ENCODE measurements at regions not wholly inside any gene's neighbourhood (a gene's known extent, or its start where the extent isn't known, plus 50 kb on each side); places are given as distances from the start of the nearest gene placed in this dataset.

DNA sequence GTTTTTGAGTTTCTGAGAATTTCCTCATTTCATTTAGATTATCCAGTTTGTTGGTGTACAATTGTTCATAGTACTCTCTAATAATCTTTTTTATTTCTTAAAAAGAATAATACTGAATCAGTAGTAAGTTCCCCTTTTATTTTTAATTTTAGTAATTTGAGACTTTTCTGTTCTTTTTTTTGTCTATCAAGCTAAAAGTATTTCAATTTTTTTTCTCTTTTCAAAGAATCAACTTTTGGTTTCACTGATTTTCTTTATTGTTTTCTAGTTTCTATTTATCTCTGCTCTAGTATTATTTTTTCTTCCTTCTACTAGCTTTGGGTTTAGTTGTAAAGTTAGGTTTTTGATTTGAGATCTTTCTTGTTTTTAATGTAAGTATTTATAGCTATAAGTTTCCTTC lies 60.6 kb upstream of the ARL15 start:
- Histone ChIP-seq H3K9me3 (ENCODE audit: control insufficient read depth, insufficient read depth, low read length) (peaks cover 3% of the 10 kb centered on the region; the same call in 1 of the 2 replicates), H3K27me3 (ENCODE audit: control insufficient read depth, insufficient read depth, low read length) (peaks cover 7% of the 10 kb centered on the region), H3K4me3 (ENCODE audit: low read depth, low read length) (no peak overlapping the region), H3K27ac (ENCODE audit: low read depth, low read length) (no peak overlapping the region)
- DNase-seq (ENCODE audit: low read depth, low spot score), result no peak
- CTCF ChIA-PET, result no interaction called here
- POLR2A ChIA-PET, result no interaction called here
- TF ChIP-seq, protein P1, sequence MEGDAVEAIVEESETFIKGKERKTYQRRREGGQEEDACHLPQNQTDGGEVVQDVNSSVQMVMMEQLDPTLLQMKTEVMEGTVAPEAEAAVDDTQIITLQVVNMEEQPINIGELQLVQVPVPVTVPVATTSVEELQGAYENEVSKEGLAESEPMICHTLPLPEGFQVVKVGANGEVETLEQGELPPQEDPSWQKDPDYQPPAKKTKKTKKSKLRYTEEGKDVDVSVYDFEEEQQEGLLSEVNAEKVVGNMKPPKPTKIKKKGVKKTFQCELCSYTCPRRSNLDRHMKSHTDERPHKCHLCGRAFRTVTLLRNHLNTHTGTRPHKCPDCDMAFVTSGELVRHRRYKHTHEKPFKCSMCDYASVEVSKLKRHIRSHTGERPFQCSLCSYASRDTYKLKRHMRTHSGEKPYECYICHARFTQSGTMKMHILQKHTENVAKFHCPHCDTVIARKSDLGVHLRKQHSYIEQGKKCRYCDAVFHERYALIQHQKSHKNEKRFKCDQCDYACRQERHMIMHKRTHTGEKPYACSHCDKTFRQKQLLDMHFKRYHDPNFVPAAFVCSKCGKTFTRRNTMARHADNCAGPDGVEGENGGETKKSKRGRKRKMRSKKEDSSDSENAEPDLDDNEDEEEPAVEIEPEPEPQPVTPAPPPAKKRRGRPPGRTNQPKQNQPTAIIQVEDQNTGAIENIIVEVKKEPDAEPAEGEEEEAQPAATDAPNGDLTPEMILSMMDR (IDR thresholded peaks at IDR 0.05; ENCODE audit: low read depth, low read length), result no peak

DNA sequence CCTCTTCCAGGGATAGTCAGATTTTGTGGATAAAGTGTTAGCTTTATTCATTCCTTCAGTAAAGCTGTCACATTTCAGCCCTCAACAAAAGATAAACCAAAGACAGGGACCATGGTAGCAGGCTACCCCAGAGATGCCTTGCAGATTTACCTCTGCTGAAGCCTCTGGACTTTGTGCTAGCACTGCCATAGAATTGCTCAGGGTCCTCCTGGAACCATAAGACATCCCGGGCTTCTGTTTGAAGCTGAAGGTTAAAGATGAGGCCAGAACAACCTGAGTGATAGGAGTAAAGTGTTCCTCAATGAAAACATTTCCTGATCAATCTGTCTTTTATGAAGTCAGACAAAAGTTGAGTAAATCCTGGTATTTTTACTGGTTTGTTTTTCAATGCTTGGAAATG lies 57.5 kb upstream of the ARL15 start:
- Histone ChIP-seq H3K4me3 (ENCODE audit: low read depth, low read length) (no peak overlapping the region), H3K27me3 (ENCODE audit: control insufficient read depth, insufficient read depth, low read length) (peaks cover under 1% of the 10 kb centered on the region), H3K9me3 (ENCODE audit: control insufficient read depth, insufficient read depth, low read length) (peaks cover 3% of the 10 kb centered on the region; the same call in 1 of the 2 replicates), H3K27ac (ENCODE audit: low read depth, low read length) (no peak overlapping the region)
- CTCF ChIA-PET, result no interaction called here
- no peak for DNase-seq (ENCODE audit: low read depth, low spot score)
- TF ChIP-seq, protein P1 (IDR thresholded peaks at IDR 0.05; ENCODE audit: low read depth, low read length), result no peak
- POLR2A ChIA-PET, result no interaction called here

DNA sequence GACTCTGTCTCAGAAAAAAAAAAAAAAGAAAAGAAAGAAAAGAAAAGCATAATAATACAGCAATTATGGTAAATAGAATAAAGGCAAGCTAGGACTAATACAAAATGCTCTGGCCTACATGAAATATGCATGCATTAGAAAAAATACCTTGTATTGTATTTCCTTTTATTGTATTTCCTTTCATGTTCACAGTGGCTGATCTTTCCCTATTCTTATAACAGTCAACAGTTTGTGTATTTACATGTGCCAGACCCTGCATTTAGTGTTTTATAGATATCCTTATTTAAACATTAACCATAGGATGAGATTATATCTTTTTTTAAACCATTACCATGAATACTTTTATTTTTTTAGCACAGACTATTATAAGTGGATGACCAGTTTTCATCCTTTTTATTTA lies 56.3 kb upstream of the ARL15 start:
- TF ChIP-seq, protein P1 (IDR thresholded peaks at IDR 0.05; ENCODE audit: low read depth, low read length), result no peak
- ChIA-PET CTCF (no interaction called here), POLR2A (no interaction called here)
- Histone ChIP-seq H3K4me3 (ENCODE audit: low read depth, low read length) (no peak overlapping the region), H3K27ac (ENCODE audit: low read depth, low read length) (no peak overlapping the region), H3K27me3 (ENCODE audit: control insufficient read depth, insufficient read depth, low read length) (peaks cover 3% of the 10 kb centered on the region), H3K9me3 (ENCODE audit: control insufficient read depth, insufficient read depth, low read length) (no peaks in the 10 kb centered on the region)
- no peak for DNase-seq (ENCODE audit: low read depth, low spot score)

DNA sequence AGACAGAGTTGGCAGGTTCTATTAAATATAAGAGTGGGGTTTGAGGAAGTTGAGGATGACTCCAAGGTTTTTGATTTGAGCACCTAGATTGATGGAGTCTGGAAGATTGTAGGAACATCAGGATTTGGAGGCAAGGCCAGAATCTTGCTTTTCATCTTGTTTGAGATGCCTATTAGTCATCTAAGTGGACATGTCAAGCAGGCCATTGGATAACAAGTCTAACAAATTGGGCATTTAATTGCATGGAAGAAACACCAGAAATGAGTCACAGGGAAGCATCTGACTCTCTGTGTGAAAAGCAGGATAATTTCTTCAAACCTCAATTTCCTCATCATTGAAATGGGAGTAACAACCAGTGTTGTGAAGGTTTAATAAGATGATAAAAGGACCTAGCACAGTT lies 53.3 kb upstream of the ARL15 start:
- Histone ChIP-seq H3K9me3 (ENCODE audit: control insufficient read depth, insufficient read depth, low read length) (no peaks in the 10 kb centered on the region), H3K4me3 (ENCODE audit: low read depth, low read length) (no peak overlapping the region), H3K27me3 (ENCODE audit: control insufficient read depth, insufficient read depth, low read length) (peaks cover 7% of the 10 kb centered on the region), H3K27ac (ENCODE audit: low read depth, low read length) (no peak overlapping the region)
- ChIA-PET CTCF (no interaction called here), POLR2A (no interaction called here)
- no peak for DNase-seq (ENCODE audit: low read depth, low spot score)
- TF ChIP-seq, protein P1 (IDR thresholded peaks at IDR 0.05; ENCODE audit: low read depth, low read length), result no peak

DNA sequence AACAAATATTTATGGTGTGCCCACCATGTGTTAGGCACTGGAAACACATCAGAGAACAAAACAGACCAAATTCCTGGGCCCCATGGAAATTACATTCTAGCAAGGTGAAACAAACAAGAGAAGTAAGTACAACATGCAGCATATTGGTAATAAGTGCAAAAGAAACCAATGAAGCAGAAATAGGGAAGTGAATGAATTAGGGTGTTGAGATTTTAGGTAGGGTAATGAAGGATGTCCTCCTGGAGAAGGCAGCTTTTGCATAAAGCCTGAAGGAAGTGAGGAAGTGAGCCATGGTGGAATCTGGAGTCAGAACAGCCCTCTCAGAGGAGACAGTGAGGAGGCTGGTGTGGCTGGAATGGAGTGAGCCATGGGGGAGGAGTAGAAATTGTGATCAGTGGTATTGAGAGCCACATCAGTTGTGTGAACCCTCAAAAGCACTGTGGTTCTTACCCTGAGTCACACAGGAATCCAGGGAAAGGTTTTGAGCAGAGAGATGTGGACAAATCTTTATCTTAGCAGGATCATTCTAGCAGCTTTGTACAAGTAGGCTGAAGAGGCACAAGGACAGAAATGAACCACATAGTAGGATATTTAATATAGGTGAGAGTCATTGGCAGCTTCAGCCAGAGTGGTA lies 52.7 kb upstream of the ARL15 start:
- Histone ChIP-seq H3K27ac (ENCODE audit: low read depth, low read length) (no peak overlapping the region), H3K9me3 (ENCODE audit: control insufficient read depth, insufficient read depth, low read length) (no peaks in the 10 kb centered on the region), H3K4me3 (ENCODE audit: low read depth, low read length) (no peak overlapping the region), H3K27me3 (ENCODE audit: control insufficient read depth, insufficient read depth, low read length) (peaks cover 7% of the 10 kb centered on the region)
- DNase-seq (ENCODE audit: low read depth, low spot score), result no peak
- ChIA-PET CTCF (no interaction called here), POLR2A (no interaction called here)
- TF ChIP-seq, protein P1 (IDR thresholded peaks at IDR 0.05; ENCODE audit: low read depth, low read length), result no peak

Measured in AG04450 (cell line).